Myocyte (in vitro differentiated cells): ENCODE measurements at regions not wholly inside any gene's neighbourhood (a gene's known extent, or its start where the extent isn't known, plus 50 kb on each side); places are given as distances from the start of the nearest gene placed in this dataset.
"Not testable (repeated sequence)": the region's sequence is repeated elsewhere in the genome, so short reads cannot be mapped to it uniquely, and the experiment has no call there.

Source experiments
- DNase-seq: peaks from one replicate; pipeline ENCODE4 v3.0.0-alpha.2; 2012; ENCODE audit warnings: low read depth

- DNase-seq = no peak
Observed at GRCh38 chr1:83520797-83521196, 478.1 kb downstream of the TTLL7 start.

- no peak for DNase-seq
Observed at GRCh38 chr1:83516369-83516768, 482.6 kb downstream of the TTLL7 start.

- no peak for DNase-seq
Observed at GRCh38 chr1:83515578-83516154, 483.3 kb downstream of the TTLL7 start.

- DNase-seq = no peak
Observed at GRCh38 chr1:83512373-83513193, 486.3 kb downstream of the TTLL7 start.

GRCh38 chr1:83511146-83511726, 487.7 kb downstream of the TTLL7 start:
- no peak for DNase-seq

- DNase-seq = no peak
Observed at GRCh38 chr1:83509301-83509781, 489.6 kb downstream of the TTLL7 start.

GRCh38 chr1:83508485-83509151, 490.3 kb downstream of the TTLL7 start:
- DNase-seq = no peak

- DNase-seq = no peak
Observed at GRCh38 chr1:83505148-83505547, 493.8 kb downstream of the TTLL7 start.

- no peak for DNase-seq
Observed at GRCh38 chr1:83503153-83503552, 495.8 kb downstream of the TTLL7 start.

GRCh38 chr1:83500987-83501591, 497.8 kb downstream of the TTLL7 start:
- DNase-seq = no peak

- DNase-seq = no peak
Observed at GRCh38 chr1:83500531-83500930, 498.4 kb downstream of the TTLL7 start.

- no peak for DNase-seq
Observed at GRCh38 chr1:83499998-83500397, 498.9 kb downstream of the TTLL7 start.

GRCh38 chr1:83497563-83497962, 501.4 kb downstream of the TTLL7 start:
- DNase-seq = no peak

GRCh38 chr1:83495560-83495959, 503.4 kb downstream of the TTLL7 start:
- no peak for DNase-seq

GRCh38 chr1:83493633-83494032, 505.3 kb downstream of the TTLL7 start:
- no peak for DNase-seq

GRCh38 chr1:83491930-83492329, 507.0 kb downstream of the TTLL7 start:
- no peak for DNase-seq

GRCh38 chr1:83490988-83491387, 507.9 kb downstream of the TTLL7 start:
- DNase-seq = no peak

- DNase-seq = not testable (repeated sequence)
Observed at GRCh38 chr1:83488105-83488504, 510.8 kb downstream of the TTLL7 start.

- not testable (repeated sequence) for DNase-seq
Observed at GRCh38 chr1:83487460-83487859, 511.5 kb downstream of the TTLL7 start.

GRCh38 chr1:83485314-83486019, 513.5 kb downstream of the TTLL7 start:
- not testable (repeated sequence) for DNase-seq

- DNase-seq = not testable (repeated sequence)
Observed at GRCh38 chr1:83481284-83481683, 517.6 kb downstream of the TTLL7 start.
